ENCODE measurements at regions not wholly inside any gene's neighbourhood (a gene's known extent, or its start where the extent isn't known, plus 50 kb on each side); places are given as distances from the start of the nearest gene placed in this dataset.

DNA sequence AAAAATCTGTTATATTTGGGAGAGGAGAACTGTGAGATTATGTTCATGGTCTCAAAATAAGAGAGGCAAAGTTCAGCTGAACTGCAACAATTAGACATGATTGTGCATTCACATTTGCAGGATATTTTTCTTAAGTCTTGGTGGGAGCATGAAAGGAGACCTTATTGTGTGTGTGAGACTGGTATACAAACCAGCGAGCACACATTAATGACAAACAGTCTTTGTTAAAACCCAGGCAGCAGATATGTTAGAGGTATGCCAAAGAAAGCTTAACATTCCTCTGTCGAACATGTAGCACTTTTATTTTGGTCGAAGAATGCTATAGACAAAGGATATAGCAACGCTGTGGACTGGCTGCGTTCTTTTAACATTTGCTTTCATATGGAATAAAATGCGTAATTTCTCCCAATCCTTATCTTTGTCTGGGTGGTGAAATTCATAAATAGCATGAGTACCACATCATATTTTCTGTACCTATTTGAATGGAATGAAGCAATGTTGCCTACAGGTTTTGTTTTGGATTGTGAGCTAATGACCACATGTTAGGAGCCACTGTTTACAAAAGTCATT, 88.4 kb downstream of the ICOS start:
- Histone ChIP-seq H4K20me1 (ENCODE audit: control insufficient read depth, extremely low read depth, insufficient read depth, low read length) (no peaks in the 10 kb centered on the region), H3K79me2 (ENCODE audit: control insufficient read depth, insufficient read depth, low read length) (no peaks in the 10 kb centered on the region), H3K9ac (ENCODE audit: insufficient read depth, low read length) (no peak overlapping the region), H3K4me3 (replicated peaks in 1 of 4; ENCODE audit: control extremely low read depth in 1 of 4, insufficient read depth in 1 of 4, low read depth in 3 of 4, low read length in 4 of 4) (no peak overlapping the region), H3K9me3 (ENCODE audit: control insufficient read depth, insufficient read depth, low read depth, low read length) (no peaks in the 10 kb centered on the region), H3K27ac (ENCODE audit: insufficient read depth, low read length) (no peak overlapping the region), H2AFZ (ENCODE audit: low read length) (no peak overlapping the region), H3K4me1 (ENCODE audit: control insufficient read depth, extremely low read depth, insufficient read depth, low read length) (no peaks in the 10 kb centered on the region), H3K27me3 (ENCODE audit: control insufficient read depth, insufficient read depth, low read length) (no peaks in the 10 kb centered on the region), H3K4me2 (ENCODE audit: extremely low read depth, insufficient read depth, low read length) (no peak overlapping the region), H3K36me3 (ENCODE audit: control insufficient read depth, insufficient read depth, low read length) (no peaks in the 10 kb centered on the region)
- DNase-seq (ENCODE audit: low read depth in 2 of 2) = no peak
- TF ChIP-seq CTCF (conservative IDR thresholded peaks at IDR 0.05 in 1 of 2, IDR thresholded peaks at IDR 0.05 in 1 of 2; ENCODE audit: low read depth in 1 of 2, low read length in 2 of 2) (no peak), EZH2 (IDR thresholded peaks at IDR 0.05; ENCODE audit: low read length, missing control alignments) (no peak)

- H3K79me2 ChIP-seq (ENCODE audit: control insufficient read depth, insufficient read depth, low read length) = no peaks in the 10 kb centered on the region
- no peaks in the 10 kb centered on the region for H3K9me3 ChIP-seq (ENCODE audit: control insufficient read depth, insufficient read depth, low read depth, low read length)
- no peaks in the 10 kb centered on the region for H4K20me1 ChIP-seq (ENCODE audit: control insufficient read depth, extremely low read depth, insufficient read depth, low read length)
- no peak overlapping the region for H2AFZ ChIP-seq (ENCODE audit: low read length)
- H3K9ac ChIP-seq (ENCODE audit: insufficient read depth, low read length) = no peak overlapping the region
- no peaks in the 10 kb centered on the region for H3K27me3 ChIP-seq (ENCODE audit: control insufficient read depth, insufficient read depth, low read length)
- no peak overlapping the region for H3K4me2 ChIP-seq (ENCODE audit: extremely low read depth, insufficient read depth, low read length)
- TF ChIP-seq CTCF (conservative IDR thresholded peaks at IDR 0.05 in 1 of 2, IDR thresholded peaks at IDR 0.05 in 1 of 2; ENCODE audit: low read depth in 1 of 2, low read length in 2 of 2) = no peak
- TF ChIP-seq EZH2 (IDR thresholded peaks at IDR 0.05; ENCODE audit: low read length, missing control alignments) = no peak
- no peaks in the 10 kb centered on the region for H3K36me3 ChIP-seq (ENCODE audit: control insufficient read depth, insufficient read depth, low read length)
- H3K4me3 ChIP-seq (replicated peaks in 1 of 4; ENCODE audit: control extremely low read depth in 1 of 4, insufficient read depth in 1 of 4, low read depth in 3 of 4, low read length in 4 of 4) = no peak overlapping the region
- DNase-seq (ENCODE audit: low read depth in 2 of 2) = no peak
- no peaks in the 10 kb centered on the region for H3K4me1 ChIP-seq (ENCODE audit: control insufficient read depth, extremely low read depth, insufficient read depth, low read length)
- H3K27ac ChIP-seq (ENCODE audit: insufficient read depth, low read length) = no peak overlapping the region
Measured at GRCh38 chr2:204026294-204026693, 89.7 kb downstream of the ICOS start.

DNA sequence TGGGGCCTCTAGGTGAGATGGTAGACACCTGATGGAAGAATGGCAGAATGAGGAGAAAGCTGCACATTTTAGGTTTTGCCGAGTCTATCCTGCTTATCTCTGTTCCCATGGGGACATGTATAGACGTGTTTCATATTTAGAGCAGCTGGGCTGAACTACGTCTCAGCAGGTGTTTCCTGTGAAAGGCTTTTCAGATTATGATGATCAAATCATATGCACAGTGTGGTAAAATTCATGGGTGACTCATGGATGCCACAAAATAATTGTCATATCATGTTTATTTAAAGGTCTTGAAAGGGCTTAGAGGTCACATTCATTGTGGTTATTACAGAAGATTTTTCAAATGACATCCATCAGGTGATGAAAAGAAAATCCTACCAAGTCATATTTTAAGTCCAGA, 90.5 kb downstream of the ICOS start:
- Histone ChIP-seq H3K4me1 (ENCODE audit: control insufficient read depth, extremely low read depth, insufficient read depth, low read length) (no peaks in the 10 kb centered on the region), H3K79me2 (ENCODE audit: control insufficient read depth, insufficient read depth, low read length) (no peaks in the 10 kb centered on the region), H3K4me3 (replicated peaks in 1 of 4; ENCODE audit: control extremely low read depth in 1 of 4, insufficient read depth in 1 of 4, low read depth in 3 of 4, low read length in 4 of 4) (no peak overlapping the region), H3K27ac (ENCODE audit: insufficient read depth, low read length) (no peak overlapping the region), H3K9me3 (ENCODE audit: control insufficient read depth, insufficient read depth, low read depth, low read length) (no peaks in the 10 kb centered on the region), H2AFZ (ENCODE audit: low read length) (no peak overlapping the region), H4K20me1 (ENCODE audit: control insufficient read depth, extremely low read depth, insufficient read depth, low read length) (no peaks in the 10 kb centered on the region), H3K4me2 (ENCODE audit: extremely low read depth, insufficient read depth, low read length) (no peak overlapping the region), H3K9ac (ENCODE audit: insufficient read depth, low read length) (no peak overlapping the region), H3K36me3 (ENCODE audit: control insufficient read depth, insufficient read depth, low read length) (no peaks in the 10 kb centered on the region), H3K27me3 (ENCODE audit: control insufficient read depth, insufficient read depth, low read length) (no peaks in the 10 kb centered on the region)
- DNase-seq (ENCODE audit: low read depth in 2 of 2) = peak; percentile 15 to 55
- TF ChIP-seq CTCF (conservative IDR thresholded peaks at IDR 0.05 in 1 of 2, IDR thresholded peaks at IDR 0.05 in 1 of 2; ENCODE audit: low read depth in 1 of 2, low read length in 2 of 2) (no peak), EZH2 (IDR thresholded peaks at IDR 0.05; ENCODE audit: low read length, missing control alignments) (no peak)
